ENCODE measurements at regions not wholly inside any gene's neighbourhood (a gene's known extent, or its start where the extent isn't known, plus 50 kb on each side); places are given as distances from the start of the nearest gene placed in this dataset.

GRCh38 chr9:129557192-129558036, 63.5 kb downstream of the C9orf50 start (continued):
- TF ChIP-seq ZFP41 (tag by site-specific recombination; IDR thresholded peaks at IDR 0.05; ENCODE audit: borderline replicate concordance) (no peak), ZNF239 (tag by site-specific recombination; IDR thresholded peaks at IDR 0.05) (no peak), ZNF670 (tag by site-specific recombination; IDR thresholded peaks at IDR 0.05; ENCODE audit: low read depth) (no peak), ZNF223 (tag by site-specific recombination; IDR thresholded peaks at IDR 0.05) (no peak; the same call in 1 of the 2 replicates), ZFP37 (tag by site-specific recombination; IDR thresholded peaks at IDR 0.05) (no peak), ZNF155 (tag by site-specific recombination; IDR thresholded peaks at IDR 0.05) (no peak), GFI1B (tag by site-specific recombination; IDR thresholded peaks at IDR 0.05) (no peak), ZNF280D (tag by site-specific recombination; IDR thresholded peaks at IDR 0.05) (no peak), ZBTB8A (tag by site-specific recombination; IDR thresholded peaks at IDR 0.05) (peak; percentile 76), ZNF26 (tag by site-specific recombination; IDR thresholded peaks at IDR 0.05) (no peak), ZNF785 (tag by site-specific recombination; IDR thresholded peaks at IDR 0.05) (no peak), ZNF324 (tag by site-specific recombination; IDR thresholded peaks at IDR 0.05) (no peak), ZNF560 (tag by site-specific recombination; IDR thresholded peaks at IDR 0.05; ENCODE audit: borderline replicate concordance) (no peak), ZNF362 (tag by site-specific recombination; IDR thresholded peaks at IDR 0.05) (no peak), HIC1 (tag by site-specific recombination; IDR thresholded peaks at IDR 0.05) (peak; percentile 20; the same call in 1 of the 2 replicates), ZNF558 (tag by site-specific recombination; IDR thresholded peaks at IDR 0.05) (no peak), ZNF18 (tag by site-specific recombination; IDR thresholded peaks at IDR 0.05) (no peak), PRDM6 (tag by site-specific recombination; IDR thresholded peaks at IDR 0.05) (no peak), ZNF776 (tag by site-specific recombination; IDR thresholded peaks at IDR 0.05; ENCODE audit: borderline replicate concordance) (no peak), ZNF266 (tag by site-specific recombination; IDR thresholded peaks at IDR 0.05; ENCODE audit: low read depth) (no peak), AEBP2 (tag by site-specific recombination; IDR thresholded peaks at IDR 0.05; ENCODE audit: borderline replicate concordance) (no peak), ZNF335 (tag by site-specific recombination; conservative IDR thresholded peaks at IDR 0.05) (no peak)
